HCT116 (cell line): ENCODE measurements at regions not wholly inside any gene's neighbourhood (a gene's known extent, or its start where the extent isn't known, plus 50 kb on each side); places are given as distances from the start of the nearest gene placed in this dataset.

ENCODE experiments used
- ATAC-seq: fragments of 200-7000 bp; cut with Tn5 transposase; 2 replicates; pipeline ENCODE4 v1.9.1; 2020; ENCODE audit warnings: mild to moderate bottlenecking, moderate library complexity
- BruUV-seq: library from RNA; stranded (reverse); fragments of 400-500 nt; replicated peaks from 2 replicates; lab custom pipeline; 2021; lab: Mats Ljungman, UMichigan
- CTCF ChIA-PET: fragments of 300-600 bp; sonication (Branson Sonifier 250); formaldehyde crosslinking; loops from one replicate; lab custom pipeline; 2021; ENCODE audit warnings: antibody characterized with exemption; lab: Charles Lee
- POLR2A ChIA-PET: fragments of 300-600, 350-600 bp; sonication (Branson Sonifier 250); formaldehyde crosslinking; loops from one replicate; lab custom pipeline; 2021; ENCODE audit warnings: antibody characterized with exemption; lab: Charles Lee
- RAD21 ChIA-PET, 2 experiments: fragments of 300-600 bp; sonication (Branson Sonifier 250); formaldehyde crosslinking; loops; one replicate each; lab custom pipeline; 2023; ENCODE audit warnings: low total read pairs in 2 of 2; ENCODE audit not compliant: uncharacterized antibody in 2 of 2, unreplicated experiment in 2 of 2, low non-redundant PET in 1 of 2; lab: Charles Lee
- DNase-seq: peaks from one replicate; pipeline ENCODE4 v3.0.0-alpha.2; 2010; ENCODE audit warnings: low read depth, low spot score
- H2AFZ ChIP-seq: fragments of 200-600 bp; shearing (Covaris generic), sonication (generic); 2 replicates; pipeline ENCODE4 v1.6.1; 2017; ENCODE audit warnings: low read depth, mixed run types, mixed read lengths, antibody characterized with exemption, low read length; ENCODE audit not compliant: poor library complexity, severe bottlenecking
- H3K27ac ChIP-seq: 2 replicates; pipeline ENCODE4 v1.5.1; 2012; ENCODE audit warnings: low read depth, low read length
- H3K27me3 ChIP-seq: fragments of 200-600 bp; sonication (generic); 2 replicates; pipeline ENCODE4 v1.6.1; 2016; ENCODE audit warnings: mixed run types, low read length, mixed read lengths; ENCODE audit not compliant: insufficient read depth
- H3K36me3 ChIP-seq, 2 experiments: fragments of 200-500 bp in 1 of 2; fragments of 200-600 bp in 1 of 2; sonication (Bioruptor generic) in 1 of 2; sonication (generic) in 1 of 2; 2 replicates each; pipeline versions ENCODE4 v1.5.1 to v1.6.1; 2014 to 2016; ENCODE audit warnings: low read length in 2 of 2, inconsistent platforms in 1 of 2, mixed read lengths in 1 of 2, mixed run types in 1 of 2; ENCODE audit not compliant: insufficient read depth in 2 of 2, control insufficient read depth in 1 of 2
- H3K4me1 ChIP-seq, 2 experiments: fragments of 200-600 bp in 1 of 2; sonication (generic) in 1 of 2; 2 replicates each; pipeline versions ENCODE4 v1.5.1 to v1.6.1; 2012 to 2017; ENCODE audit warnings: low read length in 2 of 2, inconsistent platforms in 1 of 2, mild to moderate bottlenecking in 1 of 2, mixed read lengths in 1 of 2, mixed run types in 1 of 2, moderate library complexity in 1 of 2; ENCODE audit not compliant: insufficient read depth in 2 of 2, control insufficient read depth in 1 of 2
- H3K4me2 ChIP-seq: fragments of 200-600 bp; sonication (generic); 2 replicates; pipeline ENCODE4 v1.6.1; 2017; ENCODE audit warnings: mixed run types, low read length, mixed read lengths
- H3K4me3 ChIP-seq, 2 experiments: fragments of 200-600 bp in 1 of 2; sonication (generic) in 1 of 2; replicated peaks in 1 of 2; 2 replicates each; pipeline ENCODE4 v1.5.1; 2011 to 2016; ENCODE audit warnings: low read length in 2 of 2, control low read depth in 1 of 2, low read depth in 1 of 2, mild to moderate bottlenecking in 1 of 2, mixed read lengths in 1 of 2, mixed run types in 1 of 2
- H3K79me2 ChIP-seq: fragments of 200-600 bp; sonication (generic); 2 replicates; pipeline ENCODE4 v1.6.1; 2017; ENCODE audit warnings: mild to moderate bottlenecking, mixed run types, low read length, moderate library complexity, mixed read lengths; ENCODE audit not compliant: insufficient read depth
- H3K9ac ChIP-seq: fragments of 200-600 bp; sonication (generic); 2 replicates; pipeline ENCODE4 v1.6.1; 2016; ENCODE audit warnings: low read length, mixed read lengths
- H3K9me2 ChIP-seq: fragments of 200-600 bp; sonication (generic), shearing (Covaris generic); 2 replicates; pipeline ENCODE4 v1.6.1; 2017; ENCODE audit warnings: mixed run types, mild to moderate bottlenecking, moderate library complexity; ENCODE audit not compliant: insufficient read depth
- H3K9me3 ChIP-seq, 2 experiments: fragments of 200-500 bp in 1 of 2; fragments of 200-600 bp in 1 of 2; sonication (Bioruptor generic) in 1 of 2; sonication (generic) in 1 of 2; 2 replicates each; pipeline ENCODE4 v1.6.1; 2014 to 2017; ENCODE audit warnings: low read length in 2 of 2, mixed read lengths in 2 of 2, inconsistent platforms in 1 of 2, low read depth in 1 of 2, mild to moderate bottlenecking in 1 of 2, mixed run types in 1 of 2, moderate library complexity in 1 of 2; ENCODE audit not compliant: control insufficient read depth in 1 of 2, insufficient read depth in 1 of 2
- H4K20me1 ChIP-seq: fragments of 200-600 bp; sonication (generic), shearing (Covaris generic); 2 replicates; pipeline ENCODE4 v1.6.1; 2017; ENCODE audit warnings: mixed run types, mild to moderate bottlenecking, moderate library complexity; ENCODE audit not compliant: insufficient read depth
- CEBPB ChIP-seq: IDR thresholded peaks from 2 replicates; pipeline ENCODE4 v1.6.1; 2012; ENCODE audit warnings: low read depth
- EGR1 ChIP-seq: IDR thresholded peaks from 2 replicates; pipeline ENCODE4 v1.6.1; 2012; ENCODE audit warnings: low read depth
- ELF1 ChIP-seq: IDR thresholded peaks from 2 replicates; pipeline ENCODE4 v1.6.1; 2012; ENCODE audit warnings: low read depth, borderline replicate concordance
- EZH2 ChIP-seq: fragments of 200-600 bp; sonication (generic); IDR thresholded peaks from 2 replicates; pipeline ENCODE4 v1.6.1; 2017; ENCODE audit warnings: antibody characterized with exemption, mixed run types
- RAD21 ChIP-seq: IDR thresholded peaks from 2 replicates; pipeline ENCODE4 v1.6.1; 2012; ENCODE audit warnings: low read depth, mild to moderate bottlenecking
- SP1 ChIP-seq: IDR thresholded peaks from 2 replicates; pipeline ENCODE4 v1.6.1; 2012; ENCODE audit warnings: low read depth
- SRF ChIP-seq: IDR thresholded peaks from 2 replicates; pipeline ENCODE4 v1.6.1; 2012; ENCODE audit warnings: low read depth
- TCF7L2 ChIP-seq: IDR thresholded peaks from 2 replicates; pipeline ENCODE4 v1.7.0; 2011; ENCODE audit warnings: borderline replicate concordance, inconsistent platforms; ENCODE audit not compliant: insufficient read depth, insufficient read length; ENCODE audit errors: extremely low read depth
- intact Hi-C: fragments of 100-400 bp; cut with micrococcal nuclease; formaldehyde crosslinking; loops from 2 replicates; pipeline ENCODE4 v1.10.0; 2022
- TF ChIP-seq, protein P1 (sequence below): IDR thresholded peaks from 2 replicates; pipeline ENCODE4 v1.6.1; 2012; ENCODE audit warnings: low read depth
- TF ChIP-seq, protein P2 (sequence below): IDR thresholded peaks from 2 replicates; pipeline ENCODE4 v1.6.1; 2012

- RAD21 ChIA-PET, result interaction anchor here in 1 of 2 experiments (0.7 kb wide), 1 partner anchor 55 kb away, joined by 3 read pairs; no protein-coding TSS in a partner anchor
- POLR2A ChIA-PET, result no interaction called here
- H3K79me2 ChIP-seq, result no peaks in the 10 kb centered on the region
- H3K4me3 ChIP-seq, result no peak overlapping the region
- no peak overlapping the region for H3K27ac ChIP-seq
- no peaks in the 10 kb centered on the region for H4K20me1 ChIP-seq
- no peak for TF ChIP-seq TCF7L2
- TF ChIP-seq SP1, result no peak
- TF ChIP-seq RAD21, result no peak
- no peak for TF ChIP-seq EZH2
- TF ChIP-seq SRF, result no peak
- TF ChIP-seq CEBPB, result no peak
- TF ChIP-seq EGR1, result no peak
- TF ChIP-seq, protein P1, sequence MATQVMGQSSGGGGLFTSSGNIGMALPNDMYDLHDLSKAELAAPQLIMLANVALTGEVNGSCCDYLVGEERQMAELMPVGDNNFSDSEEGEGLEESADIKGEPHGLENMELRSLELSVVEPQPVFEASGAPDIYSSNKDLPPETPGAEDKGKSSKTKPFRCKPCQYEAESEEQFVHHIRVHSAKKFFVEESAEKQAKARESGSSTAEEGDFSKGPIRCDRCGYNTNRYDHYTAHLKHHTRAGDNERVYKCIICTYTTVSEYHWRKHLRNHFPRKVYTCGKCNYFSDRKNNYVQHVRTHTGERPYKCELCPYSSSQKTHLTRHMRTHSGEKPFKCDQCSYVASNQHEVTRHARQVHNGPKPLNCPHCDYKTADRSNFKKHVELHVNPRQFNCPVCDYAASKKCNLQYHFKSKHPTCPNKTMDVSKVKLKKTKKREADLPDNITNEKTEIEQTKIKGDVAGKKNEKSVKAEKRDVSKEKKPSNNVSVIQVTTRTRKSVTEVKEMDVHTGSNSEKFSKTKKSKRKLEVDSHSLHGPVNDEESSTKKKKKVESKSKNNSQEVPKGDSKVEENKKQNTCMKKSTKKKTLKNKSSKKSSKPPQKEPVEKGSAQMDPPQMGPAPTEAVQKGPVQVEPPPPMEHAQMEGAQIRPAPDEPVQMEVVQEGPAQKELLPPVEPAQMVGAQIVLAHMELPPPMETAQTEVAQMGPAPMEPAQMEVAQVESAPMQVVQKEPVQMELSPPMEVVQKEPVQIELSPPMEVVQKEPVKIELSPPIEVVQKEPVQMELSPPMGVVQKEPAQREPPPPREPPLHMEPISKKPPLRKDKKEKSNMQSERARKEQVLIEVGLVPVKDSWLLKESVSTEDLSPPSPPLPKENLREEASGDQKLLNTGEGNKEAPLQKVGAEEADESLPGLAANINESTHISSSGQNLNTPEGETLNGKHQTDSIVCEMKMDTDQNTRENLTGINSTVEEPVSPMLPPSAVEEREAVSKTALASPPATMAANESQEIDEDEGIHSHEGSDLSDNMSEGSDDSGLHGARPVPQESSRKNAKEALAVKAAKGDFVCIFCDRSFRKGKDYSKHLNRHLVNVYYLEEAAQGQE, result no peak
- TF ChIP-seq ELF1, result no peak
- TF ChIP-seq, protein P2, sequence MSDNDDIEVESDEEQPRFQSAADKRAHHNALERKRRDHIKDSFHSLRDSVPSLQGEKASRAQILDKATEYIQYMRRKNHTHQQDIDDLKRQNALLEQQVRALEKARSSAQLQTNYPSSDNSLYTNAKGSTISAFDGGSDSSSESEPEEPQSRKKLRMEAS, result no peak
- H3K4me1 ChIP-seq, result no peaks in the 10 kb centered on the region
- intact Hi-C loops, result loop anchor here (10.0 kb wide), 1 partner anchor 55 kb away; no protein-coding TSS in a partner anchor
- H3K9me3 ChIP-seq, result no peaks in the 10 kb centered on the region
- no peaks in the 10 kb centered on the region for H3K9me2 ChIP-seq
- BruUV-seq, result no TSS peak
- no peak for ATAC-seq
- no peak overlapping the region for H2AFZ ChIP-seq
- DNase-seq, result no peak
- CTCF ChIA-PET, result no interaction called here
- no peak overlapping the region for H3K4me2 ChIP-seq
- no peak overlapping the region for H3K9ac ChIP-seq
- 0 out of 2 replicates have a peak, but pooled peaks cover 4% of the 10 kb centered on the region for H3K27me3 ChIP-seq
- H3K36me3 ChIP-seq, result no peaks in the 10 kb centered on the region
These were observed 132.5 kb downstream of the OLFM1 start for GRCh38 chr9:135219676-135220600.
